NOMO-1 treated with dmso at 0.1 percent for 144 hours (cell line): ENCODE measurements at regions not wholly inside any gene's neighbourhood (a gene's known extent, or its start where the extent isn't known, plus 50 kb on each side); places are given as distances from the start of the nearest gene placed in this dataset.

Source experiments
- DNase-seq: peaks from one replicate; lab custom pipeline; 2025; ENCODE audit not compliant: unreplicated experiment; lab: John Stamatoyannopoulos, UW

GRCh38 chr12:76706101-76706500, 57.8 kb upstream of the ZDHHC17 start:
- DNase-seq, result no peak

DNA sequence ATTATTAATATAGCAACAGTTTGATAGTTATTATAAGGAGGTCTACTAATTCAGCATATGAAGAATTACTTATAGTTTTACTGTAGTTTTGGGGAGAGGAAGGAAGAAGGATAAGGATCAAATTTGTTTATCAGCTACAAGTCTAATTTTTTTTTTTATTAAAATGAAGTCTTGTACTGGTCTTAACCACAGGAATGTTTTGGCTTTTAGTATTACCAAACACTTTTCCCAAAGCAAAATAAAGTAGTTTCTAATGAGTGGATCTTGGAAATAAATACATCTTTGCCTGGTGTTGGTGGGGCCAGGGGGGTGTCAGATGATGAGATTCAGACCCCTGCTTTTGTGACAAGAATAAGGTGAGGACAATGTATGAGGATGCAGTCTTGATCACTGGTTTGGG, 57.2 kb upstream of the ZDHHC17 start:
- no peak for DNase-seq

DNA sequence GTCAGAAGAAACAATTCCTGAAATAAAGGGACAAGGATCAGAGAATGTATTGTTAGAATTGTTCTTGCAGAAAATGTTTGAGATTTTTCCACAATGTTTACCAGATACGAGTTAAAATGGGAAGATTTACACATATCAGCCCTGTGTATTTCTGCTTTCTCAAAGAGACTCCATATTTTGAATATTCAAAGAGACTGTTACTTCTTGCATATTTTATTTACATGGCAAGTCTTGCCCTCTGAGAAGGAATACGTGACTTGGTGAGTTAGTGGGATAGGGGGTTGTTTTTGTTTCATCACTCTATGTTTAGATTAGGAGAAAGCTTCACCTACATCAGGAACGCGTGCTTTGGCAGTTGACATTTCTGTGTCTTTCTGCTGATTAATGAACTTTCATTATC, 56.1 kb upstream of the ZDHHC17 start:
- no peak for DNase-seq

GRCh38 chr12:76708296-76708695, 55.6 kb upstream of the ZDHHC17 start:
- DNase-seq, result no peak

DNA sequence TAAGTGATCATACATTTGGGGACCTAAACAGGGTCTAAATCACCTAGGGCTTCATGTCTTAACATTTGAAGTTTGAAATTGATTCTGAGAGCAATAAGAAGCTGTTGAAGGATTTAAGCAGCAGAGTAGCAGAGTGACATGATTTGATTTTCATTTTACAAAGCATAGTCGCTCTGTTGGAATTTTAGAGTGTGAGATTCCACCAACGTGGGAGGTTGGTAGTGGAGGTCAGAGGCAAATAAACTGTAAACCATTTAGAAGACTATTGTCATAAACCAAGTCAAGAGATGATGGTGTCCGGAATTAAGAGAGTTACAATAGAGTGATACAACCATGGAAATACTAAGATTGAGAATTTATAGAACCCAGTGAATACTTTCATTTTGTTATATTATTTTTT, 52.7 kb upstream of the ZDHHC17 start:
- no peak for DNase-seq

- no peak for DNase-seq
Measured at GRCh38 chr12:76713130-76713529, 50.8 kb upstream of the ZDHHC17 start.

DNA sequence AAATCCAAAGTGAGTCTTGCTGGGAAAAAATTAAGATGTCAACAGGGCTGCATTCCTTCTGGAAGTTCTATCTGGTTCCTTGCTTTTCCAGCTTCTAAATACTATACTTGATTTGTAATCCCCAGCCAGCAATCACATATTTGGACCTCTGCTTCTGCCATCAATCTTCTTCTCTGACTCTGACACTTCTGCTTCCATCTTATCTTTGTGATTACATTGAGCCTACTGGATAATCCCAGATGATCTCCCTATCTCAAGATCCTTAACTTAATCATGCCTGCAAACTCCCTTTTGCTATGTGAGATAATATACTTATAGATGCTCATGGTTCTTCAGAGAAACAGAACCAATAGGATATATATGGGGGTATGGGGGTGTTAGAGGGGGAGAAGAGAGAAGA, 49.9 kb upstream of the ZDHHC17 start:
- DNase-seq, result no peak
